Neural progenitor cell (in vitro differentiated cells): ENCODE measurements at regions not wholly inside any gene's neighbourhood (a gene's known extent, or its start where the extent isn't known, plus 50 kb on each side); places are given as distances from the start of the nearest gene placed in this dataset.

ENCODE experiments used
- DNase-seq: peaks from one replicate; pipeline ENCODE4 v3.0.0-alpha.2; 2016; ENCODE audit warnings: low spot score
- H2AFZ ChIP-seq: fragments of 200-600 bp; sonication (generic); replicated peaks from 2 replicates; pipeline ENCODE4 v1.6.1; 2016; ENCODE audit warnings: antibody characterized with exemption
- H3F3A ChIP-seq: fragments of 200-600 bp; sonication (generic); 2 replicates; pipeline ENCODE4 v1.6.1; 2016; ENCODE audit warnings: antibody characterized with exemption, low read depth
- H3K27ac ChIP-seq: fragments of 200-600 bp; sonication (generic); 2 replicates; pipeline ENCODE4 v1.5.1; 2016; ENCODE audit warnings: mild to moderate bottlenecking
- H3K27me3 ChIP-seq: fragments of 200-600 bp; sonication (generic); 2 replicates; pipeline ENCODE4 v1.6.1; 2016; ENCODE audit warnings: mild to moderate bottlenecking, moderate library complexity
- H3K36me3 ChIP-seq: fragments of 200-600 bp; sonication (generic); 2 replicates; pipeline ENCODE4 v1.5.1; 2016
- H3K4me1 ChIP-seq: fragments of 200-600 bp; sonication (generic); 2 replicates; pipeline ENCODE4 v1.6.1; 2016; ENCODE audit warnings: mixed run types
- H3K4me2 ChIP-seq: fragments of 200-600 bp; sonication (generic); 2 replicates; pipeline ENCODE4 v1.6.1; 2016
- H3K4me3 ChIP-seq: fragments of 200-600 bp; sonication (generic); 2 replicates; pipeline ENCODE4 v1.5.1; 2016
- H3K79me2 ChIP-seq: fragments of 200-600 bp; sonication (generic); 2 replicates; pipeline ENCODE4 v1.6.1; 2016; ENCODE audit warnings: low read depth
- H3K9ac ChIP-seq: fragments of 200-600 bp; sonication (generic); 2 replicates; pipeline ENCODE4 v1.6.1; 2016
- H3K9me3 ChIP-seq: fragments of 200-600 bp; sonication (generic); 2 replicates; pipeline ENCODE4 v1.5.1; 2016; ENCODE audit warnings: low read depth
- H4K20me1 ChIP-seq: fragments of 200-600 bp; sonication (generic); 2 replicates; pipeline ENCODE4 v1.6.1; 2016; ENCODE audit warnings: low read depth
- H3K27ac Mint-ChIP-seq: 3 replicates; pipeline ENCODE4 v1.8.0; 2021; ENCODE audit warnings: mixed read lengths
- H3K27me3 Mint-ChIP-seq: 2 replicates; pipeline ENCODE4 v1.8.0; 2022; ENCODE audit warnings: low read depth, mild to moderate bottlenecking, inconsistent platforms, moderate library complexity, mixed read lengths; ENCODE audit not compliant: insufficient read depth
- H3K36me3 Mint-ChIP-seq: 3 replicates; pipeline ENCODE4 v1.8.0; 2021; ENCODE audit warnings: mixed read lengths
- H3K4me1 Mint-ChIP-seq: 3 replicates; pipeline ENCODE4 v1.8.0; 2021; ENCODE audit warnings: mixed read lengths
- H3K4me3 Mint-ChIP-seq: 3 replicates; pipeline ENCODE4 v1.8.0; 2021; ENCODE audit warnings: mild to moderate bottlenecking, moderate library complexity, mixed read lengths
- H3K9me3 Mint-ChIP-seq: 3 replicates; pipeline ENCODE4 v1.8.0; 2020; ENCODE audit warnings: mixed read lengths
- CTCF ChIP-seq: fragments of 200-600 bp; sonication (generic); IDR thresholded peaks from 2 replicates; pipeline ENCODE4 v1.5.1; 2017; ENCODE audit warnings: antibody characterized with exemption, mild to moderate bottlenecking
- EZH2 ChIP-seq: fragments of 200-600 bp; sonication (generic); IDR thresholded peaks from 2 replicates; pipeline ENCODE4 v1.6.1; 2017; ENCODE audit warnings: antibody characterized with exemption, mild to moderate bottlenecking, moderate library complexity
- EZH2phosphoT487 ChIP-seq: fragments of 200-600 bp; sonication (generic); IDR thresholded peaks from 2 replicates; pipeline ENCODE4 v1.6.1; 2017; ENCODE audit warnings: antibody characterized with exemption

GRCh38 chr15:38010395-38010794 is 76.0 kb downstream of the TMCO5A start:
- H3K4me3 ChIP-seq = no peak overlapping the region
- peaks cover 4% of the 10 kb centered on the region for H3K27me3 Mint-ChIP-seq
- peaks cover 6% of the 10 kb centered on the region for H3K4me1 ChIP-seq
- no peaks in the 10 kb centered on the region for H3K9me3 ChIP-seq
- no peak overlapping the region for H3K4me2 ChIP-seq
- no peak overlapping the region for H3K27ac Mint-ChIP-seq
- H3K79me2 ChIP-seq = no peaks in the 10 kb centered on the region
- no peaks in the 10 kb centered on the region for H4K20me1 ChIP-seq
- H3K4me1 Mint-ChIP-seq = peaks cover 4% of the 10 kb centered on the region
- H3K9ac ChIP-seq = no peak overlapping the region
- no peaks in the 10 kb centered on the region for H3K27me3 ChIP-seq
- peaks cover 3% of the 10 kb centered on the region for H3K36me3 Mint-ChIP-seq
- no peak overlapping the region for H2AFZ ChIP-seq
- peaks cover 3% of the 10 kb centered on the region for H3F3A ChIP-seq
- H3K36me3 ChIP-seq = no peaks in the 10 kb centered on the region
- H3K9me3 Mint-ChIP-seq = no peaks in the 10 kb centered on the region
- TF ChIP-seq CTCF (no peak), EZH2phosphoT487 (no peak), EZH2 (no peak)
- no peak for DNase-seq
- H3K4me3 Mint-ChIP-seq = no peak overlapping the region
- no peak overlapping the region for H3K27ac ChIP-seq

DNA sequence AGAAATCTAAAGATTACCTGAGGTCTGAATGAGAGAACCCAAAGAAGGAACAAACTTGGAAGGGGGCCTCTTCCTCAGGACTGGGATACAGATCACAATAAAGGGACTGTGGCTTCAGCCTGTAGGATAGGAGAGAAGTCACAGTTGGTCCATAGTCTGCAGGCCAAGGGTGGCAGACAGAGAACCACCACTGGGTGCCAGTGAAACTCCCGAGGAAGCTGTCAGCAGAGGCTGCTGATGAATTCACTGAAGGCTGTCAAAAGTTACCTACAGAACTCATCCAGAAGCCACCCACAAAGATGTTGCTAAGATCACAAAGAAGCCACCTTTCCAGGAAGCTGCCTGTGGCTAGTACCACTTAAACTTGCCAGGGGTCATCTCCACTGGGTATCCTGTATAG is 78.5 kb downstream of the TMCO5A start:
- Mint-ChIP-seq H3K27me3 (peaks cover 4% of the 10 kb centered on the region), H3K4me3 (no peak overlapping the region), H3K4me1 (no peaks in the 10 kb centered on the region), H3K36me3 (no peaks in the 10 kb centered on the region), H3K27ac (no peak overlapping the region), H3K9me3 (no peaks in the 10 kb centered on the region)
- H3K27me3 ChIP-seq = no peaks in the 10 kb centered on the region
- no peaks in the 10 kb centered on the region for H4K20me1 ChIP-seq
- no peak overlapping the region for H3K4me3 ChIP-seq
- no peak for TF ChIP-seq EZH2
- TF ChIP-seq EZH2phosphoT487 = no peak
- TF ChIP-seq CTCF = no peak
- peaks cover 6% of the 10 kb centered on the region for H3K4me1 ChIP-seq
- H2AFZ ChIP-seq = no peak overlapping the region
- no peaks in the 10 kb centered on the region for H3K36me3 ChIP-seq
- DNase-seq = no peak
- no peak overlapping the region for H3K9ac ChIP-seq
- no peaks in the 10 kb centered on the region for H3K9me3 ChIP-seq
- H3K79me2 ChIP-seq = no peaks in the 10 kb centered on the region
- peaks cover 3% of the 10 kb centered on the region for H3F3A ChIP-seq
- no peak overlapping the region for H3K27ac ChIP-seq
- no peak overlapping the region for H3K4me2 ChIP-seq

DNA sequence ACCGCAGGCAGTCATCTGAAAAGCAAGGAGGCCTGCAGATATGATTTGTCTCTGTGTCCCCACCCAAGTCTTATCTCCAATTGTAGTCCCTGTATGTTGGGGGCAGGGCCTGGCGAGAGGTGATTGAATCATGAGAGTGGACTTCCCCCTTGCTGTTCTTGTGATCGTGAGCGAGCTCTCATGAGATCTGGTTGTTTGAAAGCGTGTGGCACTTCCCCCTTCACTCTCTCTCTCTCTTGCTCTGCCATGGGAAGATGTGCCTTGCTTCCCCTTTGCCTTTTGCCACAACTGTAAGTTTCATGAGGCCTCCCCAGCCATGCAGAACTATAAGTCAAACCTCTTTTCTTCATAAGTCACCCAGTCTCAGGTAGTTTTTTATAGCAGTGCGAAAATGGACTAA is 83.3 kb downstream of the TMCO5A start:
- no peak overlapping the region for H3K4me3 ChIP-seq
- no peaks in the 10 kb centered on the region for H3K79me2 ChIP-seq
- Mint-ChIP-seq H3K9me3 (no peaks in the 10 kb centered on the region), H3K4me1 (no peaks in the 10 kb centered on the region), H3K27me3 (no peaks in the 10 kb centered on the region), H3K4me3 (no peak overlapping the region), H3K36me3 (no peaks in the 10 kb centered on the region), H3K27ac (no peak overlapping the region)
- H3K27ac ChIP-seq = no peak overlapping the region
- H3K36me3 ChIP-seq = no peaks in the 10 kb centered on the region
- no peaks in the 10 kb centered on the region for H3K9me3 ChIP-seq
- TF ChIP-seq EZH2 (no peak), CTCF (no peak), EZH2phosphoT487 (no peak)
- H3K9ac ChIP-seq = no peak overlapping the region
- no peaks in the 10 kb centered on the region for H3F3A ChIP-seq
- no peaks in the 10 kb centered on the region for H4K20me1 ChIP-seq
- H3K4me2 ChIP-seq = no peak overlapping the region
- no peaks in the 10 kb centered on the region for H3K4me1 ChIP-seq
- H3K27me3 ChIP-seq = no peaks in the 10 kb centered on the region
- peak overlapping the region; percentile 31 for H2AFZ ChIP-seq
- DNase-seq = no peak

DNA sequence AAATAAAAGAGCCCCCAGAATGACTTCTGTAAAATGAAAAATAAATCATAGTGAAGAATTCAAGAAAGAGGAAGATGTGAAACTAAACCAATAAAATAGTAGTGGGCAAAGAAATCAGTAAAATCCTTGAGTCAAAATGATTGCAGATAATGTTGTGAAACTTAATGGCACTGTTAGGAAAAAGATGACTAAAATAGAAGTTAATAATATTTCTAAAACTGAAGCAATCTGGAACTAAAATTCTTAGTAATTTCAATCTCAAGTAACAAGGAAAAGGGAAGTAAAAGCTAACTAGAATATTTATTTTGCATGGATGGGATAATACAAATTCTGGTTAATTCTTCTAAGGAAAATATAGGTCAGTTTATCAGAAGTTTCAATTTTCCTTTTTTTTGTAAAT is 84.6 kb downstream of the TMCO5A start:
- no peak overlapping the region for H2AFZ ChIP-seq
- H4K20me1 ChIP-seq = no peaks in the 10 kb centered on the region
- no peaks in the 10 kb centered on the region for H3K27me3 ChIP-seq
- Mint-ChIP-seq H3K27ac (no peak overlapping the region), H3K27me3 (no peaks in the 10 kb centered on the region), H3K9me3 (no peaks in the 10 kb centered on the region), H3K4me3 (no peak overlapping the region), H3K4me1 (no peaks in the 10 kb centered on the region), H3K36me3 (no peaks in the 10 kb centered on the region)
- no peak overlapping the region for H3K4me2 ChIP-seq
- H3K36me3 ChIP-seq = no peaks in the 10 kb centered on the region
- DNase-seq = no peak
- H3K27ac ChIP-seq = no peak overlapping the region
- TF ChIP-seq CTCF = no peak
- H3K9me3 ChIP-seq = no peaks in the 10 kb centered on the region
- H3F3A ChIP-seq = no peaks in the 10 kb centered on the region
- no peak overlapping the region for H3K9ac ChIP-seq
- no peak overlapping the region for H3K4me3 ChIP-seq
- no peaks in the 10 kb centered on the region for H3K79me2 ChIP-seq
- no peaks in the 10 kb centered on the region for H3K4me1 ChIP-seq
